ENCODE measurements at regions not wholly inside any gene's neighbourhood (a gene's known extent, or its start where the extent isn't known, plus 50 kb on each side); places are given as distances from the start of the nearest gene placed in this dataset.

DNA sequence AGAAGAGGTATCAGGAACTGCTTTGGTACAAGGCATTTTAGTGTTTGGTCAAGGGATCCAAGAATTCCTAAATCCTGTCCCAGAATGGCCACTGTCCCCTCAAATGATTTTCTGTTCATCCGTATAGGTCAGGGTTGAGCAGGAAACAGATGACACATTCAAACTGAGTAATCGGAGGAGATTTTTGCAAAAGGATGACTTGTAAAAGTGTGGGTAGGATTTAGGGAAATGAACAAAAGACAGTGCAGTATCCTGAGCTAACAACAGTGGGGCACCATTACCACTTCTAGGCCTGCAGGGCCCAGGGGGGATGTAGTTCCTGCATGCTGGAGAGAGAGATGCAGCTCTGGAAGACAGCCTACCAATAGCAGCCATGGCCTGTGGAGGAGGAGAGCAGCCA, 290.1 kb downstream of the ZSWIM6 start:
- DNase-seq (ENCODE audit: low spot score): no peak

DNA sequence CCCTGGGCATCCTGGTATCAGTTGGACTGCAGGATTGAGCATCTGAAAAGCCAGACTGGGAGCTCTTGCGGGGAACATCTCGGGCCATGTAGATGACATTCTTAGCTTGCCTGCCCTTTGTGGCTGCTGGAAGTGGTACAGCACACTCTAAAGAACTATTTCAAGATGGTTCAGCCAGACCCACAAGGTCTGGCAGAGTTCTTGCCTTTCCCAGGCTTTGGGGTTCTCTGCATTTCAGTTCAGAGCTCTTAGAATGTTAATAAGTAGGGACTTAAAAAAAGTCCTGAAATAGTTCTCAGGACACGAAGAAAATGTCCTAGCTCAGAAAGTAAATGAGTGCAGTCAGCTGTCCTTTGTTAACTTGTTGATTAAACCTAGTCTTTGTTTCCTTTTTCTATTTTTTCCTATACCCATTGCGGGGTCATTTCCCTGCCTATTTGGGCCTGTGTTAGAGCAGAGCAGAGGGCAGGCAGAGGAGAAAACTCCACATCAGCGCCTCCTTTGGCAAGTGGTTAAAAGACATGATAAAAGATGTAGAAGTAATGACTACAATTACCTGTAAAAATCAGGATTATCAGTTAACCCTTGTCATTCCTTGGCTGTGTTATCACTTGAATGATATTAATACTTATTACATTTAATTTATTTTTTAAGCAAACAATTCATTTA, 291.5 kb downstream of the ZSWIM6 start:
- no peak for DNase-seq (ENCODE audit: low spot score)

DNA sequence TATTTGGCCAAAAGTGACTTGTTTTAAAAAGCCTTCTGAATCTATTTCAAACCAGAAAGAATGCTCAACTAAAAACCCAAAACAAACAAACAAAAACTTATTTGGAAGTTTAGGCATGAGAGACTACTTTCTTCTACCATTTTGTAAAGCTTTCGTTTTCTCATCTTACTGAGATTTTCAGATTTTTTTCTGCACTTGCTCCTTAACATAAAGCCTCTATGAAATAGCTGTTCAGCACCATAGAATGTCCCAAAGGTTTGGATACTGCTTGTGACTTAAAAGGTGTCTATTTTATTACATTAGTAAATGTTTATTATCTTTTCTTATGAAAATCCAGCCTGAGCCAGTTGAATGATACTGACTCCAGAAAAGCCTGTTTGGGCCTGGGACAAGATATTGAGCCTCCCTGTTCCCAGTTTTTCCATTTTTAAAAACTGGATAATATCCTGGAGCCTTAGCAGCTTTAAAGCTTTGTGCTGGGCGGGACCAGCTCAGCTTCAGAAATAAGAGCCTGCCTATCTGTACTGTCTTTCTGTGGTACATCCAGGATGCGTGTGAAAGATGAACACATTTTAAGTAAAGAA, 292.6 kb downstream of the ZSWIM6 start:
- no peak for DNase-seq (ENCODE audit: low spot score)

- DNase-seq (ENCODE audit: low spot score): no peak
Observed at GRCh38 chr5:61625137-61625561, 293.1 kb downstream of the ZSWIM6 start.

DNA sequence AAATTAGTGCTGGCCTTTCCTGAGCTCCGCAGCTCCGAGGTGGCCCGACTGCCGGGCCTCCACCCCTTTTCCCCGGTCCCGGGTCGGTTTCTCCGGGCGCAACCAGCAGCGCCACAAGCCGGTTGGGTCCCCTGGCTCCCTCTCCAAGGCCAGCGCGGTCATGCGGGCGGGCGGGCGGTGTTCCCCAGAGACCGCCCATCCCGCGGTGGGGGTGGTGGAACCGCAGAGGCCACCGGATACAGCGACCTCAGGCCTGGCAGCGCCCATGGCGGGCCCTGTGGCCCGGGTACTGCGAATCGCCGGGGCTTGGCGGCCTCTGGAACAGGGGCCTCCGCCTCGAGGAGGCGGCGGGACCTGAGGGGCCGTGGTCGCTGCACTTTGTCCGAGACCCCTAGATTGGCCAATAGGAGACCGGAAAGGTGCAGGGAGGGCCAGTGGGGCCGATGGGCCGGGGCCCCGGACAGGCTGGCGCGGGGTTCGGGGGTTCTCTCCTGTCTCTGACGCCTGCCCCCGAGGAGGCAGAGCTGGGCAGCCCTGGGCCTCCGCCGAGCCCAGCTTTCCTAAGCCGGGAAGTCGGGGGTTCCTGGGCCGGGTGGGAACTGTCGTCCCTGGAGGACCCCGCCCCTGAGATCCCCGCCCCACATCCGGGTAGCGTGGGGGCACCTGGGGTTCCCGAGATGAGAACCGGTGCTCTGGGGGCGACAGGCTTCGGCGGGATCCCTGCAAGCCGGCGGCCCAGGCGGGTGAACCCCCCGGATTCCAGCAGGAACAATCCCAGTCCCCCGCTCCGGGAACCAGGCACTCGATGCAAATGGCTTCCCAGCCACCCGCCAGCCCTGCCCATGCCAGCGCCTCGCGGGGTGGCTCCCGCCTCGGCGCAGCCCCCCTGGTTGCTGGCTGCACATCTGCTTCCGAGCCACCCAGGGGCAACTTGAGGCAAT, 293.9 kb downstream of the ZSWIM6 start:
- DNase-seq (ENCODE audit: low spot score): no peak

DNA sequence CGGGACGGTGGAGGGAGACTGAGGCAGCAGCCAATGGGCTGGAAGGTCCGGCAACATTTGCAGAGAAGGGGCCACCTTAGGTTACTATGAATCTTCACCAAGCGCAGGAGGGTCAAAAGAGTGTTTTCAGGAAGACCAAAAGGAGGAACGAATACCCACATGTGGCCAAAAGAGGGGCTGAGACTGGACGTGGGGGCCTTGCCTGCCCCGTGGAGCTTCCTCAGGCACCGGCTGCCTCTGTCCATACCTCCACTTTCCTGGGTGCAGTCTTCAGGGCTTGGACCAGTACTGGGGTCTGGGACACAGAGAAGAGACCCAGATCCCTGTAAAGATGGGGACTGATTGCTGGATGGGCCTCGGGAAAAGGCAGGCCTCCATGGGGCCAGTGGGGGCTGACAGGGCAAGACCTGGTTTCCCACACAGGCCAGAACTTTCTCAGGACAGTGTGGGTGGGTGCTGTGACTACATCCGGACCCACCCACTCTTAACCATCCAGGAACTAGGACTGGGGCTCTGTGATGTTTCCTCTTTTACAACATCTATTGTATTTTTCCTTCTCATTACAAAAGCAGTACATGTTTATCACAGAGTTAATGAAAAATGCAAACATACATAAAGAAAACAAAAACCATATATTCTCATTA, 294.7 kb downstream of the ZSWIM6 start:
- no peak for DNase-seq (ENCODE audit: low spot score)

DNA sequence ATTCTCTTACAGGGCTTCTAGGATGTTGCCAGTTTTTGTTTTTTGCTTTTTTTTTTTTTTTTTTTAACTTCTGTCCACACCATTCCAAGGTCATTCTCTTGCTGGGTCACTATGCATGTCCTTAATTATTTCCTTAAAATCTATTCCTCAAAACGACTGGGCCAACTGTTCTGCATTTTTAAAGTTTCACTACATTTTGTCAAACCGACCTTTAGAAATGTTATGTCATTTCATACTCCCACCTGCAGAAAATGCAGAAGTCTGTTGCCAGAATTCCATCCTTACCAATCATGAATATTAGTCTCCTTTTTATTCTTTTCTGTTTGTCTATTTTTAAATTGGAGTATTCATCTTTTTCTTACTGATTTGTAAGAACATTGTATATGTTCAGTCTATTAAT, 295.5 kb downstream of the ZSWIM6 start:
- DNase-seq (ENCODE audit: low spot score): no peak

DNA sequence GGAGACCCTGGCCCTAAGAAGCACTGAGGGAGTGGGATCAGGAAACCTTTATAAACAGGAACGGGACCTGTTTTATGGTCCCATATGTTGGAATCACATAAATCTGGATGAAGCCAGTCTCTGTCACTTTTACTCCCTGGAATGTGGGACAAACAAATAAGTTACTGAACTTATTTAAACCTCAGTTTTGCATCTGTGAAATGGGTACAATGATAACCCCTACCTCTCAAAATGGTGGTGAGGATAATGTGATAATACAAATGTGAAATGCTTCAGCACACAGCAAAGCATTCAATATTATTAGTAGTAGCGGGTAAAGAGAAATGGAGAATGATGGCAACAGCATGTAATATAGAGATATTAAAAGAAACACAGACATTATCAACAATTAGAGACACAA, 298.9 kb downstream of the ZSWIM6 start:
- no peak for DNase-seq (ENCODE audit: low spot score)

GRCh38 chr5:61631438-61631941, 299.4 kb downstream of the ZSWIM6 start:
- DNase-seq (ENCODE audit: low spot score): no peak

DNA sequence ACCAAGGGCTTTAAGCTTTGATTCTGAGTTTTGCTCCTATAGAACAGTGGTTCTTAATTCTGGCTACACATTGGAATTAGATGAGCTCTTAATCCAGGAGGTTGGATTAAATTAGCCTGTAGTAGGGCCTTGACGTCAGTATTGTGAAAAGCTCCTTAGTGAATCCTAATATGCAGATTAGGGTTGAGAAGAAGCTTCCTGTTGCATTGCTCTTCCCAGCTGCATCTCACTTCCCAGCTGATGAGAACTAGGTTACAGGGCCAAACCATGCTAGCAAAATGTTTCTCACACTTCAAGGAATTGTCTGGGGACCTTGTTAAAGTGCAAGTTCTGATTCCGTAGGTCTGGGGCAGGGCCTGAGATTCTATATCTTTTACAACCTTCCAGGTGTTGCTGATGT, 300.0 kb downstream of the ZSWIM6 start:
- DNase-seq (ENCODE audit: low spot score): peak; percentile 36

DNA sequence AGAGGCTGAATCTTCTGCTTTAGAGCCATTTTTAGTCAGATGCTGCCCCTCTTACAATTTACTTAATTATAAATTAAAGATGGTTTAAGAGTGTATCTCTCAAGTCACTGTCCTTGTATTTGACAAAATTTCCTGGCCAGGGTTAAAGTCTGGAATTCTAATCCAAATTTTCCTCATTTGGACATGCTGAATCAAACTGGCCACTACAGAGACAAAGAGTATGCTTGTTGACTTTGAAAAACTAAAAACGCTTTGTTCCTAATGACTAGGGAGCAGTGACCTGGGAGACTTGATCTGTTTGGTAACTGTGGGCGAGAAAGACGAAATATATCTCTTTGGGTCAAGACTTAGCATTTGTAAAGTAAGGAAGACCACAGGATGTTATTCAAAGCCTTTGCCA, 303.2 kb downstream of the ZSWIM6 start:
- DNase-seq (ENCODE audit: low spot score): no peak

DNA sequence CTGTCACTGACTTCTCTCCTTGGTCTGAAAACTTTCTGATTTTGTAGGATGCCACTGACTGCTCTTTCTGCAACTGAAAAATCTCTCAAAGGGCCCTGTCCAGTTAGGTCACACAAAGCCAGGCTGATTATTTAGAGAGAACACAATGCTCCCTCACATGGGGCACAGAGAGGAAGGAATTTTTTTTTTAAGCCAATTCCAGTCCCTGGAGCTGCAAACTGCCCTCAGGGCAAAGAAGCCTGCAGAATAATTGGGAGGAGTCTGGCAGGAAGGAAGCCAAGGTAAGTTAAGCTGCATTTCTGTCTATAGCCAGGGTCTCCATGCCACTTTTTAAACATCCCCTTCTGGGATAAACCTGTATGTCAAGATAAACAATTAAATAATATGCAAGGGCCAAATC, 305.5 kb downstream of the ZSWIM6 start:
- DNase-seq (ENCODE audit: low spot score): no peak

GRCh38 chr5:61638476-61638875, 306.4 kb downstream of the ZSWIM6 start:
- DNase-seq (ENCODE audit: low spot score): no peak

DNA sequence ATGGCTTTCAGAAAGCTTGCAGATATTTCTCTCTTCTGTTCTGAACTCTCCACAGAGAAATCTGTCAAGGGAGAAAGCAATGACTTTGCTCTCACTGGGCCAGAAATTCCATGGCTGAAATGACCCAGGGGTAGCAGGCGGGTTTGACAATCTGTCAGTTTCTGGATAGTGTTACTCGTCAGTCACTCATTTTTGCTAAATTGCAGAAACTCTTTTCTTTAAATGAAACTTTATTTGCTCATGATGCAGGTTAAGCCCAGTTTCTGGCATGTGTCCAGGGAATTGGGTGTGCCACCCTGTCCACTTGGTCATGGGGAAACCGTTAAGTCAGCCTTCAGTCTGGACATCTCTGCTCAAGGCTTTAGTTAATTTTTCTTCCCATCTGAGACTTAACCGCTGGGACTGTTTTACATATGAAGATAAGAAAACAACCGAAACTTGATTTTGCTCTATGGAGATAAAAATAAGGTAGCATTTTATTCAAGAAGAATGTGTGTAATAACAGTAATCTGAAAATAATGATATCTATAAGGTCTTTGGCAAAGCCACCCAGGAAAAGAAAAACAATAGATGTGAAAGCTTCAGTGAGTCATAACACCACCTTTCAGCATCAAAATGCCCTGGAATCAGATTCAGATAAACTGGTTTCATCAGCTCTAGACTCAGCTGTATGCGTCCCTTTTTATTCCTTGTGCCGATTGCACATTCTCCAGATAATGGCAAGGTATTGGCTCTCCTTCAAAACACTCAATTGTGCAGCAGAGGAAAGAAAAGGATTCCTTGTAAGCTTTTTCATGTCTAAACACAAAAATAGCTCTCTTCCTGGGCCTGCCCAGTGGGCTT, 308.3 kb downstream of the ZSWIM6 start:
- DNase-seq (ENCODE audit: low spot score): no peak

DNA sequence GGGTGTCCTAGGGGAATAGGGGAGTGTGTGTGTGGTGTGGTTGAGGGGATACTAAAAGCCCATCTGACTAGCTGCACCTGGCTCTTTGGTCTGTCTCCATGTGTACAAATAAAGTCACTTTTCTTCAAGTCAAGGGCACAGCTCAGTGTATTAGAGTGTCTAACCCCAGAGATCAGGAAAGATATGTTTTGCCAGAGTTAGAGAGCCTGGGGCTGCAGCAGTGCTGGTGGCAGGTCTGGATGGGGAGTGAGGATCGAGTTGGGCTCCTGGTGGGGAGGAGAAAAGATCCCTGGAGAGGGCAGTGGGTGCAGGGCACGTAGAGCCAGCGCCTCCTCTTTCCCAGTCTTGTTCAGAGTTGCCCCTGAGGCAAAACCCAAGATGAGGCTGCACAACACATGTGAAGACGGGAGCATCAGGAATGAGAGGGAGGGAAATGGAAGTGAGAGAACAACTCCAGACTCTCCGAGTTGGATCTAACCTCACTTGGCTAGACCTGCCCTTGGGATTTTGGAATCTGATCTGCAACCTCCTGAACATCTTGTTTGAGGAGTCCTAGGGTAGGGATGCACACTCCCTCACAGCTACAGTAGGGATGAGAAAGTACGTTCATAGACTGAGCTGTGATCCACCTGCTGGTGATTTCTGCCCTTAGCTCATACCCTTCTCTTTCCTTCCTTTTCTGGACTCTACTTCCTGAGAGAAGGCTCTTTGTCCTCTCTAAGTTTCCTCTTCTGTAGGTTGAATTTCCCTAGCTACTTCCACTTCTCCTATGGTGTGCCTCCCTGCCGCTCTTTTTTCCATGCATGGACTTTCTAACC, 309.9 kb downstream of the ZSWIM6 start:
- no peak for DNase-seq (ENCODE audit: low spot score)

- DNase-seq (ENCODE audit: low spot score): no peak
Observed at GRCh38 chr5:61647672-61648071, 315.6 kb downstream of the ZSWIM6 start.

- no peak for DNase-seq (ENCODE audit: low spot score)
Observed at GRCh38 chr5:61649231-61649630, 317.2 kb downstream of the ZSWIM6 start.

DNA sequence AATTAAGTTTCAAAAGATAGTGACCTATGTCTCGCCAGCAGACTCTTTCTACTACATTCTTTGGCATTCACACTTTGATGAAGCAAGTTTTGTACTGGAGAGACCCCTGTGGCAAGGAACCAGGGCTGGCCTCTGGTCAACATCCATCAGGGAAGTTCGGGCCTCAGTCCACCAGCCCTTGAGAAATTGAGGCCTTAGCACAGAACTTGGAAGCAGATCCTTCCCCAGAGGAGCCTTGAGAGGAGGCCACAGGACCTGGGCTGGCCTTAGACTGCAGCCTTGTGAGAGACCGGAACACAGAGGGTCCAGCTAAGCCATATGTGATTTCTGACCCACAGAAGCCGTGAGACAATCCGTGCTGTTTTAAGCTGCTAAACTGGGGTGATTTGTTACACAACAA, 317.9 kb downstream of the ZSWIM6 start:
- no peak for DNase-seq (ENCODE audit: low spot score)

GRCh38 chr5:61650661-61651060, 318.6 kb downstream of the ZSWIM6 start:
- no peak for DNase-seq (ENCODE audit: low spot score)

DNA sequence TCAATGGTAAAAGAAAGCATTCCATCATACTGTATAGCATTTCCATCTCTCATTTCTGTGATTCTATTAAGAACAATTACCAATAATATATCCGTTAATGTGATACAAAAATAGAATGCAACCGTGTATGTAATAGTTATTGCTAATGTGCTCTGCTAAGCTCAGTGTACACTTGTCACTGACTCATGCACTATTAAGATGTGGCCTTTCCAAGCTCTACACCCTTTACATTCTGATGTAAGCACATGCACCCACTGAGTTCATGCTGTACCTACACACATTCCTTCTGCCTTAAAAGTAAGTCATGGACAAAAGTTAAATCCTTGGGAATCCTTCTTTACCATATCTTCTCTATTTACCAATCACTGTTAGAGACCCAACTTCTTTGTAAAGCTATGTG, 319.1 kb downstream of the ZSWIM6 start:
- DNase-seq (ENCODE audit: low spot score): no peak

- DNase-seq (ENCODE audit: low spot score): no peak
Observed at GRCh38 chr5:61652916-61653315, 320.9 kb downstream of the ZSWIM6 start.
